Stimulated activated memory B cell treated with anti-CD40 and anti-IgM and Interleukin-4, amounts not matched to agents 10 μg/mL and 1 μg/mL and 100 μg/mL, for 72 hours (primary cell): ENCODE measurements at regions not wholly inside any gene's neighbourhood (a gene's known extent, or its start where the extent isn't known, plus 50 kb on each side); places are given as distances from the start of the nearest gene placed in this dataset.
"Not testable (repeated sequence)": the region's sequence is repeated elsewhere in the genome, so short reads cannot be mapped to it uniquely, and the experiment has no call there.

ENCODE experiments used
- ATAC-seq: fragments of 150-1000 bp; cut with Tn5 transposase; 2 replicates; pipeline ENCODE4 v1.10.0; 2021
- H3K27ac Mint-ChIP-seq: one replicate; pipeline ENCODE4 v1.8.0; 2022; ENCODE audit warnings: mild to moderate bottlenecking, mixed read lengths
- H3K27me3 Mint-ChIP-seq: one replicate; pipeline ENCODE4 v1.8.0; 2022; ENCODE audit warnings: mixed read lengths
- H3K36me3 Mint-ChIP-seq: one replicate; pipeline ENCODE4 v1.8.0; 2022; ENCODE audit warnings: mixed read lengths
- H3K4me1 Mint-ChIP-seq: one replicate; pipeline ENCODE4 v1.8.0; 2022; ENCODE audit warnings: mixed read lengths
- H3K4me3 Mint-ChIP-seq: one replicate; pipeline ENCODE4 v1.8.0; 2022; ENCODE audit warnings: mild to moderate bottlenecking, moderate library complexity, mixed read lengths
- H3K9me3 Mint-ChIP-seq: one replicate; pipeline ENCODE4 v1.8.0; 2022; ENCODE audit warnings: mixed read lengths

DNA sequence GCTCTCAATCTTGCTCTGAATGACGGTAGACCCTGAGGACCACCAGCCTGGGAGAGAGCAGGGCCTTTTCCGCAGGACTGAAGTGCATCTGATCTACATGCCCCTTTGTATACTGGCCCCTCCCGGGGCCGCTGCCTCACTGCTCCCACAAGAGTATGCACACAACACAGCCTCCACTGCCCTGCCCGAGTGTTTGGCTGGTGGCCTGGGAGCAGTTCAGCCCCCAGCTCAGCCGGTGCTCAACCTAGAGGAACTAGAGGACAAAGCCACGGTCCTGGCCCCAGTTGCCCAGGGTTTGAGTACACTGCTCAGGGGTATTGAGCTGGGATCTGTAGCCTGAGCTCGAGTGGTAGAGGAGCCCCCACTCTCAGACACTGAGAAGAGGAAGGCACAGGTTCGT is 118.9 kb upstream of the CAB39 start:
- ATAC-seq: no peak
- Mint-ChIP-seq H3K27ac (peak overlapping the region; percentile 90), H3K9me3 (peaks cover 2% of the 10 kb centered on the region), H3K27me3 (no peaks in the 10 kb centered on the region), H3K4me1 (peaks cover 99% of the 10 kb centered on the region), H3K36me3 (peaks cover 6% of the 10 kb centered on the region), H3K4me3 (no peak overlapping the region)

DNA sequence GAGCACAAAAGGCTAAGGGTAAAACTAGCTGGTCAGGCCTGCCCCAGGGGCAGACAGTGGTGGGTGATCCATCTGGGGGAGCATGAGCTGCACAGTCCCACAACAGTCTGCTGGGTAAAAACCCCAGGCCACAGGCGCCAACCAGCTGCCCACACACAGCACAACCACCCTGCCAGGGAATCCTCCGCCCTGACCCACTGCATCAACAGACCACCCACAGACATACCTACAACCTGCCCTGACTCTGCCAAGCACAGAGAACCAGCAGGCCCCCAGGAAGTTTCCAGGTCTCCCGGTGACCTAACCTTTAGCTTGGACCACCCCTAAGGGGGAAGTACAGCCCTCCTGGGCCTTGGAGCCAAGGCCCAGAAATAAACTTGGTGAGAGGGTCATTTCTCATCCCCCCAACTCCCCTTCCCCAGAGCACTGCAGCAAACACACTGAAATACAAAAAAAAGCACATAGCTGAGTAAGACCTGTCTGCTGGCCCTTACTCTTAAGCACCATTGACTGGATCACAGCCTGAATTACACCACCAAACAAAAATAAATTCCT is 118.3 kb upstream of the CAB39 start:
- H3K4me3 Mint-ChIP-seq: no peak overlapping the region
- H3K4me1 Mint-ChIP-seq: peaks cover 98% of the 10 kb centered on the region
- peak overlapping the region; percentile 90 for H3K27ac Mint-ChIP-seq
- peaks cover 6% of the 10 kb centered on the region for H3K36me3 Mint-ChIP-seq
- no peaks in the 10 kb centered on the region for H3K27me3 Mint-ChIP-seq
- ATAC-seq: peak; percentile 14
- H3K9me3 Mint-ChIP-seq: peaks cover 2% of the 10 kb centered on the region

DNA sequence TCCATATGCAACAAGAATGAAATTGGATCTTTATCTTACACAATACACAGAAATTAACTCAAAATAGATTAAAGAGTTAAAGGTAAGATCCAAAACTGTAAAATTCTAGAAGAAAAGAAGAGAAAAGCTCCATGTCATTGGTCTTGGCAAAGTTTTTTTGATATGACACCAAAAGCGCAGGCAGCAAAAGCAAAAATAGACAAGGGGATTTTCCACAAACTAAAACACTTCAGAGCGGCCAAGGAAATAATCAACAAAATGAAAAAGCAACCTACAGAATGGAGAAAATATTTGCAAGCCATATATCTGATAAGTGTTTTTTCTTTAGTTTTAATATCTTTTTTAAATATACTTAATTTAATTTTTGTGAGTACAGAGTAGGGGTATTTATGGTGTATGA is 112.8 kb upstream of the CAB39 start:
- peaks cover 19% of the 10 kb centered on the region for H3K36me3 Mint-ChIP-seq
- H3K27ac Mint-ChIP-seq: peak overlapping the region; percentile 99
- H3K4me1 Mint-ChIP-seq: peaks cover 94% of the 10 kb centered on the region
- peaks cover 4% of the 10 kb centered on the region for H3K9me3 Mint-ChIP-seq
- peak overlapping the region; percentile 10 for H3K4me3 Mint-ChIP-seq
- no peak for ATAC-seq
- H3K27me3 Mint-ChIP-seq: no peaks in the 10 kb centered on the region

DNA sequence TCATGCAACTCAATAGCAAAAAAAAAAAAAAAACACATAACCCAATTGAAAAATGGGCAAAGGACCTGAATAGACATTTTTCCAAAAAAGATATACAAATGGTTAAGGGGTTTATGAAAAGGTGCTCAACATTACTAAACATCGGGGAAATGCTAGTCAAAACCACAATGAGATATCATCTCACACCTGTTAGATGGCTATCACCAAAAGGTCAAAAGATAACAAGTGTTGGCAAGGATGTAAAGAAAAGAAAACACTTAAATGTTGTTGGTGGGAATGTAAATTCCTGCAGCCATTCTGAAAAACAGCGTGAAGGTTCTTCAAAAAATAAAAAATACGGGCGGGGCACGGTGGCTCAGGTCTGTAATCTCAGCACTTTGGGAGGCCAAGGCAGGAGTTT is 112.4 kb upstream of the CAB39 start:
- peaks cover 93% of the 10 kb centered on the region for H3K4me1 Mint-ChIP-seq
- no peaks in the 10 kb centered on the region for H3K27me3 Mint-ChIP-seq
- H3K27ac Mint-ChIP-seq: peak overlapping the region; percentile 99
- ATAC-seq: no peak
- H3K4me3 Mint-ChIP-seq: peak overlapping the region; percentile 74
- H3K36me3 Mint-ChIP-seq: peaks cover 23% of the 10 kb centered on the region
- H3K9me3 Mint-ChIP-seq: peaks cover 7% of the 10 kb centered on the region

DNA sequence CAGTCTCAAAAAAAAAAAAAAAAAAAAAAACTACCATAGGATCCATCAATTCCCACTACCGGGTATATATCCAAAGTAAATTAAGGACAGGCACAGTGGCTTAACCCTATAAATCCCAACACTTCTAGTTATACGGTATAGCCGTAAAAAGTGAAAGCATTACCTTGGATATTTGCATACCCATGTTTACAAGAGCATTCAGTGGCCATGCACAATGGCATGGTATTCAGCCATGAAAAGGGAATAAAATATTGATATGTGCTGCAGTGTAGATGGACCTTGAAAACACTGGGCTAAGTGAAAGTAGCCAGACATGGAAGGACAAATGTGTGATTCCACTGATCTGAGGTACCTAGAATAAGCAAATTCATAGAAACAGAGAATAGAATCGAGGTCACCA is 111.8 kb upstream of the CAB39 start:
- ATAC-seq: no peak
- Mint-ChIP-seq H3K4me1 (peaks cover 93% of the 10 kb centered on the region), H3K27ac (peak overlapping the region; percentile 99), H3K4me3 (peak overlapping the region; percentile 74), H3K9me3 (peaks cover 7% of the 10 kb centered on the region), H3K36me3 (peaks cover 27% of the 10 kb centered on the region), H3K27me3 (no peaks in the 10 kb centered on the region)

DNA sequence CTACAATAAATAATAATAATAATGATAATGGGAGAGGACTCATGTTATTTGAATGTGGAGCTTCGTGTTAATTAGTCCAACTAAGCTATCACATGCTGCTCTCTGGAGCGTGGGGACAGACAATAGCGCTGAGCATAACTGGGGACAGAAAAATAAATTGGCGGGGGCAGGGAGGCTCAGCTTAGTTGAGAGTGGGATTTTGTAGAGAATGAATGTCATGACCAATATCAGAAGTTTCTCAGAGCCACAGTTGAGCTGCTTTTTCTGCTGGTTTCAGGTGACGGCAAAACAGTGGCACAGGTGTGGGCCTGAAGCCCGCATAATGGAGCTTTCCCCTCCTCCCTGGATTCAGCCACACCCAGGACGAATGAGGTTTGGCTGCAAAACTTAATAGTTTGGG is 111.1 kb upstream of the CAB39 start:
- H3K27me3 Mint-ChIP-seq: no peaks in the 10 kb centered on the region
- peak overlapping the region; percentile 74 for H3K4me3 Mint-ChIP-seq
- peaks cover 11% of the 10 kb centered on the region for H3K9me3 Mint-ChIP-seq
- peaks cover 29% of the 10 kb centered on the region for H3K36me3 Mint-ChIP-seq
- peak; percentile 80 for ATAC-seq
- H3K4me1 Mint-ChIP-seq: peaks cover 93% of the 10 kb centered on the region
- H3K27ac Mint-ChIP-seq: peak overlapping the region; percentile 99

DNA sequence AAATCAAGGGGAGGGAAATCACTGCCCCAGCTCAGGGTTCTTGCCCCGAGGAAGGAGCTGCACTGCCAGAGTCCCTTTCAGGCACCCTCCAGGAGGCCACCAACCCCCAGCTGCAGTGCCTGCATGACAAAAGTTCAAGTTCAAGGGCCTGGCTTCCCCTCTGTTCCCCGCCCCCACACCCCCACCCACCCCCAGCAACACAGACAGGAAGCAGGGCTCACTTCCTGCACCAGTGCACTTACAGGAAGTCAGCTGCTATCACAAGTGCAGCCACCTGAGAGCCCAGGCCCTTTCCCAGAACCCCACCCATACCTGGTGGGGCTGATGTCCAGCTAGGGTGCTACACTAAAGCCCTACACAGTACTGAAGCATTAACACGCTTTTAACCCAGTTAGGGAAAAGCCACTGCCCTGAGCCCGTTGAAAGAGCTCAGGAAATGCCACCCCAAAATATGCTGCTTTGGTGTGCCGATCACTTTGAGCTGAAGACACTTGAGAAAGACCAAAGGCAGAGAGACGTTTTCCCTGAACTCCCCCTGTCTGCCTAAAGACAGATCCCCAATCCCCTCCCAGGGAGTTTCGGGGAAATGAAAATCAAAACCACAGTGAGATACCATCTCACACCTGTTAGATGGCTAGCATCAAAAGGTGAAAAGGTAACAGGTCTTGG is 109.9 kb upstream of the CAB39 start:
- Mint-ChIP-seq H3K27me3 (no peaks in the 10 kb centered on the region), H3K27ac (peak overlapping the region; percentile 99), H3K36me3 (peaks cover 39% of the 10 kb centered on the region), H3K4me1 (peaks cover 93% of the 10 kb centered on the region), H3K9me3 (peaks cover 15% of the 10 kb centered on the region), H3K4me3 (peak overlapping the region; percentile 59)
- peak; percentile 89 for ATAC-seq

DNA sequence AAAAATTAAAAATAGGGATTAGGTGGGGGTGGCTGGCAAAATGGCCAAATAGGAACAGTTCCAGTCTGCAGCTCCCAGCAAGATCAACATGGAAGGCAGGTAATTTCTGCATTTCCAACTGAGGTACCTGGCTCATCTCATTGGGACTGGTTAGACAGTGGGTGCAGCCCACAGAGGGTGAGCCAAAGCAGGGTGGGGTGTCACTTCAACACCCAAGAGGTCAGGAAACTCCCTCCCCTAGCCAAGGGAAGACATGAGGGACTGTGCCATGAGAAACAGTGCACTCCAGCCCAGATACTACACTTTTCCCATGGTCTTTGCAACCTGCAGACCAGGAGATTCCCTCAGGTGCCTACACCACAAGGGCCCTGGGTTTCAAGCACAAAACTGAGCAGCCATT is 109.3 kb upstream of the CAB39 start:
- not testable (repeated sequence) for H3K27me3 Mint-ChIP-seq, ATAC-seq
- Mint-ChIP-seq H3K27ac (peak overlapping the region; percentile 99), H3K36me3 (peaks cover 39% of the 10 kb centered on the region), H3K4me3 (peak overlapping the region; percentile 24), H3K4me1 (peaks cover 93% of the 10 kb centered on the region), H3K9me3 (peaks cover 15% of the 10 kb centered on the region)

DNA sequence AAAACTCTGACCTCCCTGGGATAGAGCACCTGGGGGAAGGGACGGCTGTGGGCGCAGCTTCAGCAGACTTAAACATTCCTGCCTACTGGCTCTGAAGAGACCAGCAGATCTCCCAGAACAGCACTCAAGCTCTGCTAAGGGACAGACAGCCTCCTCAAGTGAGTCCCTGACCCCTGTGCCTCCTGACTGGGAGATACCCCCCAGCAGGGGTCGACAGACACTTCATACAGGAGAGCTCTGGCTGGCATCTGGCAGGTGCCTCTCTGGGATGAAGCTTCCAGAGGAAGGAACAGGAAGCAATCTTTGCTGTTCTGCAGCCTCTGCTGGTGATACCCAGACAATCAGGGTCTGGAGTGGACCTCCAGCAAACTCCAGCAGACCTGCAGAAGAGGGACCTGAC is 108.5 kb upstream of the CAB39 start:
- ATAC-seq, H3K27me3 Mint-ChIP-seq: not testable (repeated sequence)
- Mint-ChIP-seq H3K9me3 (peaks cover 15% of the 10 kb centered on the region), H3K4me3 (peak overlapping the region; percentile 10), H3K4me1 (peaks cover 92% of the 10 kb centered on the region), H3K36me3 (peaks cover 47% of the 10 kb centered on the region), H3K27ac (peak overlapping the region; percentile 99)

DNA sequence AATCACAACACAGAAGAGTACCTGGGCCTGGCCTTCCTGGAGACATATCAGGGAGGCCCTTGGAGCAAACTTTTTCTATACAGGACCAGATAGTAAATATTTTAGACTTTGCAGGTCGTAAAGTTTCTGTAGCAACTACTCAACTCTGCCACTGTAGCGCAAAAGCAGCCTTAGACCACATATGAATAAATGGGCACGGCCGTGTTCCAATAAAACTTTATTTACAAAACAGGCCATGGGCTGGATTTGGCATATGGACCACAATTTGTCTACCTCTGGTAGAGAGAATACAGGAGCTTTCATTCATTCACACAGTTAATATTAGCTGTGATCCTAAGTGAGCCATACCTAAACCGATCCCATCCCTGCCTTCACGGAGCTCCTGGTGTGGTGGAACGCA is 98.6 kb upstream of the CAB39 start:
- H3K27ac Mint-ChIP-seq: peak overlapping the region; percentile 80
- H3K36me3 Mint-ChIP-seq: peaks cover 6% of the 10 kb centered on the region
- no peak overlapping the region for H3K4me3 Mint-ChIP-seq
- H3K27me3 Mint-ChIP-seq: no peaks in the 10 kb centered on the region
- H3K4me1 Mint-ChIP-seq: peaks cover 31% of the 10 kb centered on the region
- ATAC-seq: no peak
- H3K9me3 Mint-ChIP-seq: peaks cover 6% of the 10 kb centered on the region

DNA sequence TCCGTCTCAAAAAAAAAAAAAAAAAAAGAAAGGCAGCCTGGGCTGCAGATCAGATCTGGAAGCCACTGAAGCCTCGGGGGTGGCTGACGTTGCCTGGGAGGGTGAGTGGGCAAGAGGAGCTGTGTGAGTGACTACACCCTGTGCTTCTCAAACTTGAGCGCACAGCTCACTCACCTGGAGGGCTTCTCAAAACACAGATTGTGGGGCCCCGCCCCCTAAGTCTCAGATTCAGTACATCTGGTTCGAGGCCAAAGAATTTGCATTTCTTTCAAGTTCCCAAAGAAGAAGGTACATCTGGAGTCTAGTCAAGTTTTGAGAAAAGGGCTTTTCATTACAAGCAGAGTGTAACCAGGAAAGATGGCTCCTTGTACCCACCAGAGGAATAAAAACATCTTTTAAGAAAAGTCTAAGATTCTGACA is 97.7 kb upstream of the CAB39 start:
- peak overlapping the region; percentile 80 for H3K27ac Mint-ChIP-seq
- H3K36me3 Mint-ChIP-seq: no peaks in the 10 kb centered on the region
- peak overlapping the region; percentile 57 for H3K4me3 Mint-ChIP-seq
- no peaks in the 10 kb centered on the region for H3K27me3 Mint-ChIP-seq
- ATAC-seq: peak; percentile 95
- peaks cover 4% of the 10 kb centered on the region for H3K9me3 Mint-ChIP-seq
- peaks cover 29% of the 10 kb centered on the region for H3K4me1 Mint-ChIP-seq

DNA sequence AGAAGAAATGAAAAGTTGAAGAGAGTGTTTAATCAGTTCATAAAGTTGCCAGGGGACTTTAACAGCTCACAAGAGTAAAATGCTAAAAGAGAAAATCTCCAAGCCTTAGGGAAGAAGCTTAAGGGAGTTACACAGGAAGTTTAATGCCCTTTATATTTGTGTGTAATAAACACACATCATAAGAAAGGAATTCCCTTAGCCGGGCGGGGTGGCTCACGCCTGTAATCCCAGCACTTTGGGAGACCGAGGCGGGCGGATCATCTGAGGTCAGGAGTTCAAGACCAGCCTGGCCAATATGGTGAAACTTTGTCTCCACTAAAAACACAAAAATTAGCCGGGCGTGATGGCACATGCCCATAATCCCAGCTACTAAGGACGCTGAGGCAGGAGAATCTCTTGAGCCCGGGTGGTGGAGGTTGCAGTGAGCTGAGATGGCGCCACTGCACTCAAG is 95.4 kb upstream of the CAB39 start:
- not testable (repeated sequence) for H3K36me3 Mint-ChIP-seq, H3K4me1 Mint-ChIP-seq, H3K9me3 Mint-ChIP-seq, H3K27me3 Mint-ChIP-seq, ATAC-seq, H3K4me3 Mint-ChIP-seq
- peak overlapping the region; percentile 14 for H3K27ac Mint-ChIP-seq

DNA sequence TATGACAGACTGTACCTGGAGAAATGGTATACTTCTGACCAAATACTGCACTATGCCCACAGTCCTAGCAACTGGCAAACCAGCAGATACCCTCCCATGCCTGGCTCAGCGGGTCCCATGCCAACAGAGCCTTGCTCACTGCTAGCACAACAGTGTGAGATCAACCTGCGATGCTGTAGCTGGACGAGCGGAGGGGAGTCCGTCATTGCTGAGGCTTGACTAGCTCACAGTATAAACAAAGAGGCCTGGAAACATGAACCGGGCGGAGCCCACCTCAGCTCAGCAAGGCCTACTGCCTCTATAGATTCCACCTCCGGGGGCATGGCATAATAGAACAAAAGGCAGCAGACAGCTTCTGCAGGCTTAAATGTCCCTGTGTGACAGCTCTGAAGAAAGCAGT is 93.2 kb upstream of the CAB39 start:
- Mint-ChIP-seq H3K27me3 (no peaks in the 10 kb centered on the region), H3K36me3 (no peaks in the 10 kb centered on the region), H3K4me3 (no peak overlapping the region), H3K9me3 (peaks cover 9% of the 10 kb centered on the region), H3K27ac (no peak overlapping the region), H3K4me1 (peaks cover 16% of the 10 kb centered on the region)
- no peak for ATAC-seq

DNA sequence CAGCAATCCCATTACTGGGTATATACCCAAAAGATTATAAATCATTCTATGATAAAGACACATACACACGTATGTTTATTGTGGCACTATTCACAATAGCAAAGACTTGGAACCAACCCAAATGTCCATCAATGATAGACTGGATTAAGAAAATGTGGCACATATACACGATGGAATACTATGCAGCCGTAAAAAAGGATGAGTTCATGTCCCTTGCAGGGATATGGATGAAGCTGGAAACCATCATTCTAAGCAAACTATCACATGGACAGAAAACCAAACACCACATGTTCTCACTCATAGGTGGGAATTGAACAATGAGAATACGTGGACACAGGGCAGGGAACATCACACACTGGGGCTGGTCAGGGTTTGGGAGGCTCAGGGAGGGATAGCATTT is 87.4 kb upstream of the CAB39 start:
- H3K27me3 Mint-ChIP-seq, H3K4me3 Mint-ChIP-seq, H3K9me3 Mint-ChIP-seq, H3K27ac Mint-ChIP-seq, H3K4me1 Mint-ChIP-seq, ATAC-seq, H3K36me3 Mint-ChIP-seq: not testable (repeated sequence)

DNA sequence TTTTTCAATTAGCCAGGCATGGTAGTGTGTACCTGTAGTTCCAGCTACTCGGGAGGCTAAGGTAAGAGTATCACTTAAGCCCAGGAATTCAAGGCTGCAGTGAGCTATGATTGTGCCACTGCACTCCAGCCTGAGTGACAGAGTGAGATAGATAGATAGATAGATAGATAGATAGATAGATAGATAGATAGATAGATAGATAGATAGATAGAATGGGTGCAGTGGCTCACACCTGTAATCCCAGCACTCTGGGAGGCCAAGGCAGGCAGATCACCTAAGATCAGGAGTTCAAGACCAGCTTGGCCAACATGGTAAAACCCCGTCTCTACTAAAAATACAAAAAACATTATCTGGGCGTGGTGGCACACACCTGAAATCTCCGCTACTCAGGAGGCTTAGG is 85.6 kb upstream of the CAB39 start:
- not testable (repeated sequence) for H3K4me1 Mint-ChIP-seq, H3K36me3 Mint-ChIP-seq, H3K27ac Mint-ChIP-seq, H3K9me3 Mint-ChIP-seq, H3K27me3 Mint-ChIP-seq, H3K4me3 Mint-ChIP-seq, ATAC-seq
